ENCODE measurements at regions not wholly inside any gene's neighbourhood (a gene's known extent, or its start where the extent isn't known, plus 50 kb on each side); places are given as distances from the start of the nearest gene placed in this dataset.

DNA sequence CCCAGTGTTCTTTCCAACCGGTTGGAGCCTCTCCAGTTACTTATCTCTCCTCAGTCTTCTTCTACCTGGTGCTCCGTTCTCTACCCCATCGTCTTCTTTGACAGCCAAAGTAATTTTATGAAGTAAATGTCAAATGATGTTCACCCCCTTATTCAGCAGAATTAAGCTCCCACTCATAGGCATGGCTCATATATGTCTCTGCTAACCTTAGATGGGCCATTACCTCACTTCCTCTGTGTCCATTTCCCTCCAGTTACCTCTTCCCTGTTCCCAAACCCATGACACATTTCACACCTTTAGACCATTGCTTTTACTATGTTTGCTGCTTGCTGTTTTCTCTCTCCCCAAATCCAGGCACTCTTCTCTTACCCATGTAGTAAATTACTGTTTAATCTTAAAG is 607.0 kb downstream of the RNF144A start:
- Mint-ChIP-seq H3K36me3 (ENCODE audit: insufficient read depth in 1 of 3, low read depth in 3 of 3) (peaks cover 6 to 11% (median 7%) of the 10 kb centered on the region in 3 experiments; a peak in 6 of 7 replicates), H3K27ac (no peak overlapping the region), H3K4me3 (no peak overlapping the region), H3K4me1 (peaks cover 0 to 7% of the 10 kb centered on the region in 2 experiments; a peak in 2 of 4 replicates), H3K9me3 (peaks cover 8 to 10% of the 10 kb centered on the region in 2 experiments; a peak in 4 of 5 replicates), H3K27me3 (ENCODE audit: low read depth) (no peaks in the 10 kb centered on the region; the same call in none of the 2 replicates)
- H3K56ac ChIP-seq (ENCODE audit: insufficient read length, low read depth, low read length): no peak overlapping the region
- no peak overlapping the region for H3K9ac ChIP-seq (ENCODE audit: extremely low read depth, insufficient read length, low read length)
- no peak overlapping the region for H2BK15ac ChIP-seq (ENCODE audit: low read depth, low read length)
- no peak overlapping the region for H2AFZ ChIP-seq (ENCODE audit: low read length)
- no peak overlapping the region for H2BK5ac ChIP-seq (ENCODE audit: insufficient read length, low read length)
- no peak overlapping the region for H4K91ac ChIP-seq (ENCODE audit: insufficient read length, low read depth, low read length)
- no peak overlapping the region for H3T11ph ChIP-seq (ENCODE audit: low read length)
- no peak overlapping the region for H4K5ac ChIP-seq (ENCODE audit: insufficient read length, low read depth, low read length)
- H3K23ac ChIP-seq (ENCODE audit: insufficient read length, low read depth, low read length): no peak overlapping the region
- no peak overlapping the region for H2AK5ac ChIP-seq (ENCODE audit: insufficient read length, low read length)
- no peak overlapping the region for H2BK20ac ChIP-seq (ENCODE audit: low read depth, low read length, poor library complexity, severe bottlenecking)
- no peaks in the 10 kb centered on the region for H4K20me1 ChIP-seq (ENCODE audit: control insufficient read depth, insufficient read depth, insufficient read length)
- no peaks in the 10 kb centered on the region for H3K27me3 ChIP-seq (ENCODE audit: insufficient read depth, low read length)
- no peak overlapping the region for H3K4me2 ChIP-seq (ENCODE audit: insufficient read depth, insufficient read length, low read length)
- TF ChIP-seq, protein P1, sequence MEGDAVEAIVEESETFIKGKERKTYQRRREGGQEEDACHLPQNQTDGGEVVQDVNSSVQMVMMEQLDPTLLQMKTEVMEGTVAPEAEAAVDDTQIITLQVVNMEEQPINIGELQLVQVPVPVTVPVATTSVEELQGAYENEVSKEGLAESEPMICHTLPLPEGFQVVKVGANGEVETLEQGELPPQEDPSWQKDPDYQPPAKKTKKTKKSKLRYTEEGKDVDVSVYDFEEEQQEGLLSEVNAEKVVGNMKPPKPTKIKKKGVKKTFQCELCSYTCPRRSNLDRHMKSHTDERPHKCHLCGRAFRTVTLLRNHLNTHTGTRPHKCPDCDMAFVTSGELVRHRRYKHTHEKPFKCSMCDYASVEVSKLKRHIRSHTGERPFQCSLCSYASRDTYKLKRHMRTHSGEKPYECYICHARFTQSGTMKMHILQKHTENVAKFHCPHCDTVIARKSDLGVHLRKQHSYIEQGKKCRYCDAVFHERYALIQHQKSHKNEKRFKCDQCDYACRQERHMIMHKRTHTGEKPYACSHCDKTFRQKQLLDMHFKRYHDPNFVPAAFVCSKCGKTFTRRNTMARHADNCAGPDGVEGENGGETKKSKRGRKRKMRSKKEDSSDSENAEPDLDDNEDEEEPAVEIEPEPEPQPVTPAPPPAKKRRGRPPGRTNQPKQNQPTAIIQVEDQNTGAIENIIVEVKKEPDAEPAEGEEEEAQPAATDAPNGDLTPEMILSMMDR (conservative IDR thresholded peaks at IDR 0.05): no peak
- no peak overlapping the region for H3K14ac ChIP-seq (ENCODE audit: insufficient read depth, low read length)
- H3K27ac ChIP-seq (ENCODE audit: insufficient read length, low read depth, low read length): no peak overlapping the region
- H3K18ac ChIP-seq (ENCODE audit: insufficient read length, low read depth, low read length): no peak overlapping the region
- no CpG with 5 or more reads among the region's 3 CpGs for WGBS (ENCODE audit: extremely low coverage, insufficient read length, low lambda C conversion rate)
- DNase-seq: no peak
- no peak overlapping the region for H4K8ac ChIP-seq (replicated peaks; ENCODE audit: insufficient read length, low read depth, low read length)
- no peak overlapping the region for H3K4ac ChIP-seq (ENCODE audit: low read depth, low read length)
- H2BK120ac ChIP-seq (ENCODE audit: low read depth, low read length, poor library complexity, severe bottlenecking): no peak overlapping the region
- no peaks in the 10 kb centered on the region for H3K9me3 ChIP-seq (ENCODE audit: control insufficient read depth, low read depth, low read length)
- H2BK12ac ChIP-seq (ENCODE audit: insufficient read length, low read depth, low read length): no peak overlapping the region
- H3K23me2 ChIP-seq (ENCODE audit: insufficient read length, low read depth, low read length, poor library complexity, severe bottlenecking): no peaks in the 10 kb centered on the region
- H3K79me1 ChIP-seq (ENCODE audit: insufficient read depth, low read depth, low read length, poor library complexity, severe bottlenecking): no peaks in the 10 kb centered on the region
- 0 out of 2 replicates have a peak, but pooled peaks cover 3% of the 10 kb centered on the region for H3K4me1 ChIP-seq (ENCODE audit: insufficient read depth, low read length)
- H3K79me2 ChIP-seq (ENCODE audit: insufficient read depth, low read length): no peaks in the 10 kb centered on the region

Data from H9 (cell line).